Colonic mucosa (tissue), 4 donors: ENCODE measurements at regions not wholly inside any gene's neighbourhood (a gene's known extent, or its start where the extent isn't known, plus 50 kb on each side); places are given as distances from the start of the nearest gene placed in this dataset.

Experiments used
- DNase-seq: peaks from one replicate; pipeline ENCODE4 v3.0.0-alpha.2; 2020
- H3K27ac ChIP-seq: fragments of 200-600 bp; one replicate; pipeline ENCODE4 v1.8.0; 2021
- H3K27me3 ChIP-seq: fragments of 200-600 bp; one replicate; pipeline ENCODE4 v1.8.0; 2021
- H3K36me3 ChIP-seq: fragments of 200-600 bp; one replicate; pipeline ENCODE4 v1.8.0; 2021
- H3K4me1 ChIP-seq: fragments of 200-600 bp; one replicate; pipeline ENCODE4 v1.8.0; 2021; ENCODE audit warnings: mild to moderate bottlenecking
- H3K4me3 ChIP-seq: fragments of 200-600 bp; one replicate; pipeline ENCODE4 v1.8.0; 2021
- H3K9ac ChIP-seq, 2 donors: one replicate each; pipeline ENCODE4 v1.7.0; 2013; ENCODE audit warnings: control low read depth in 2 of 2, low read depth in 2 of 2, low read length in 2 of 2
- H3K9me3 ChIP-seq: fragments of 200-600 bp; one replicate; pipeline ENCODE4 v1.8.0; 2021
- intact Hi-C: fragments of 100-400 bp; cut with DNase I; formaldehyde crosslinking; loops from one replicate; pipeline ENCODE4 v1.14.1; 2022
- TF ChIP-seq, protein P1 (sequence below): fragments of 200-600 bp; IDR thresholded peaks from one replicate; pipeline ENCODE4 v1.8.0; 2022; ENCODE audit warnings: antibody characterized with exemption, mild to moderate bottlenecking
- donor health status: healthy.
- donor health status: DM: no; HTN: no; CAD: no.
- donor health status: DM: no; HTN: no; CAD: no.

DNA sequence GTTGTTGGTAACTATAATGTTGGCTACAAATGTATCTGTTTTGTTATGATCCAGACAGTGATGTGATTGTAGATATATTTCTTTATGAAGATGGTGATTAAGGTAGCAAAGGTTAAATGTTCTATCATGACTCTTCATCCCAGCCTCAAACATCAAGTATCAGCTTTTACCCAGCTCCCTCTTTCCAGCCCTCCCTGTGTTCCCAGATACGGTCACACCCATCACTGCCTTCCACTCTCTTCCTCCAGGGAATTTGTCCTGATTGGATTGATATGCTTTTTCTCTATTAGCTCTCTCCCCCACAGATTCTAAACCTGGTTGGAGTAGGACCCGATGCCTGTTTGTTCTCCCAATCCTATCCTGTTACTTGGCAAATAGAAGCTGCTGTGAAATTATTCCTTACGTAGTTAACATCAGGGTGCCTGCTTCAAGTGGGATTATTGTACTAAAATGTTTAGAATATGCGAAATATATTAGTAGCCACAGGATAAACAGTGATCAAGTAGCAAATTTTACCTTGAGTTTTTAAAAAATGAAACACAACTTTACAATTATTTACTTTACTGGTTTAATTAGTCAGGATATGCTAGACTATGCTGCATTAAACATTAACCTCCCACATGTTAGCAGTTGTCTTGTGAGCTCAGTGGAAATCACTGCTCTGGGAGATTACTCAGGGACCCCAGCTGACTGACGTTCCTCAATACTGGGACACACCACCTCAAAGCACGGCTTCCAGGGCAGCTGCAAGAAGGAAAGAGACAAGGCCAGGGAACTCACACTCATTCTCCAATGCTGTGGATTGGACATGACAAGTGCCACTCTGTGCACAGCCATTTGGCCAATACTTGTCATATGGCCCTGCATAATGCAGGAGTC lies 165.3 kb downstream of the ALX1 start:
- Histone ChIP-seq H3K9me3 (no peaks in the 10 kb centered on the region), H3K9ac (no peak overlapping the region), H3K4me1 (no peaks in the 10 kb centered on the region), H3K4me3 (no peak overlapping the region), H3K27me3 (no peaks in the 10 kb centered on the region), H3K36me3 (no peaks in the 10 kb centered on the region), H3K27ac (peak overlapping the region; percentile 30)
- peak; percentile 51 for DNase-seq
- TF ChIP-seq, protein P1, sequence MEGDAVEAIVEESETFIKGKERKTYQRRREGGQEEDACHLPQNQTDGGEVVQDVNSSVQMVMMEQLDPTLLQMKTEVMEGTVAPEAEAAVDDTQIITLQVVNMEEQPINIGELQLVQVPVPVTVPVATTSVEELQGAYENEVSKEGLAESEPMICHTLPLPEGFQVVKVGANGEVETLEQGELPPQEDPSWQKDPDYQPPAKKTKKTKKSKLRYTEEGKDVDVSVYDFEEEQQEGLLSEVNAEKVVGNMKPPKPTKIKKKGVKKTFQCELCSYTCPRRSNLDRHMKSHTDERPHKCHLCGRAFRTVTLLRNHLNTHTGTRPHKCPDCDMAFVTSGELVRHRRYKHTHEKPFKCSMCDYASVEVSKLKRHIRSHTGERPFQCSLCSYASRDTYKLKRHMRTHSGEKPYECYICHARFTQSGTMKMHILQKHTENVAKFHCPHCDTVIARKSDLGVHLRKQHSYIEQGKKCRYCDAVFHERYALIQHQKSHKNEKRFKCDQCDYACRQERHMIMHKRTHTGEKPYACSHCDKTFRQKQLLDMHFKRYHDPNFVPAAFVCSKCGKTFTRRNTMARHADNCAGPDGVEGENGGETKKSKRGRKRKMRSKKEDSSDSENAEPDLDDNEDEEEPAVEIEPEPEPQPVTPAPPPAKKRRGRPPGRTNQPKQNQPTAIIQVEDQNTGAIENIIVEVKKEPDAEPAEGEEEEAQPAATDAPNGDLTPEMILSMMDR, result no peak
- intact Hi-C loops, result loop anchor here (10.0 kb wide), 1 partner anchor 370 kb away; no protein-coding TSS in a partner anchor

DNA sequence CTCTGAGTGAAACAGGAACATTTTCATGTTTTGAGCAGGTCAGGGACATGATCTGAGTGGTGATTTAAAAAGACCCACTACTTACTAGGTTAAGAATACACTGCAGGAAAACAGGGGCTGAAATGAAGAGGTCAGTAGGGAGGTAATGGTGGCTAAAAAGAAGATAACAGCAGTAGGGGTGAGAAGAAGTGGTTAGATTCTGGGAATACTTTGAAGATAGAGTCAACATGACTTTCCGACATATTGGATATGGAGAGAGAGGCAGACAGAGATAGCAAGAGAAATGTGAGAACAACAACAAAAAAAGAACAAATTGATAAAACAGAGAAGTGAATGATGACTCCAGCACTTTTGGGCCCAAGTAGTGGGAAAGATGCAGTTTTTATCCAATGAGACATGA lies 168.0 kb downstream of the ALX1 start:
- Histone ChIP-seq H3K4me3 (no peak overlapping the region), H3K27me3 (no peaks in the 10 kb centered on the region), H3K4me1 (no peaks in the 10 kb centered on the region), H3K9me3 (no peaks in the 10 kb centered on the region), H3K27ac (no peak overlapping the region), H3K36me3 (no peaks in the 10 kb centered on the region), H3K9ac (no peak overlapping the region)
- TF ChIP-seq, protein P1, result no peak
- intact Hi-C loops, result loop anchor here (10.0 kb wide), 1 partner anchor 373 kb away; no protein-coding TSS in a partner anchor
- no peak for DNase-seq

DNA sequence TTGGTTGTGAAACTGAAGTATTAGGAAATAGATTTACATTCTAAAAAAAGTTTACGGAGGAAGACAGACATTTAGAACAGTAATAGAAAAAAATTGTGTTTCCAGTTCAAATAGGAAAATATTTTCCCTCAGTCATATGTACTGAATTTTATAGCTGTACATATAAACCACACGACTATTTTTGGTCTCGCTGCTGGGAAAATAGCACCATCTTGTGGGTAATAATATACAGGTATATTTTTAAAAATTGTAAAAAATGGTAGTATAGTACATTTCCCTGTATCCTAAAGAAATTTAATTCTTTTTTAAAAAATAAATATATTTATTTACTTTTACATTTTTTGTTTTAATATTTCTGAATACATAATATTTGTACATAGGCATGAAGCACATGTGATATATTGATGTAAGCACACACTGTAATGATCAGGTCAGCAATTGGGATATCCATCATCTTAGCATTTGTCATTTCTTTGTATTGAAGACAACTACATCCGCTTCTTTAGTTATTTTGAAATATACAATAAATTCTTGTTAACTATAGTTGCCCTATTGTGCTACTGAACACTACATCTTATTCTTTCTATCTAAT lies 168.6 kb downstream of the ALX1 start:
- Histone ChIP-seq H3K9ac (no peak overlapping the region), H3K36me3 (no peaks in the 10 kb centered on the region), H3K27ac (no peak overlapping the region), H3K4me1 (no peaks in the 10 kb centered on the region), H3K4me3 (no peak overlapping the region), H3K9me3 (no peaks in the 10 kb centered on the region), H3K27me3 (no peaks in the 10 kb centered on the region)
- intact Hi-C loops, result loop anchor here (10.0 kb wide), 1 partner anchor 374 kb away; no protein-coding TSS in a partner anchor
- DNase-seq, result no peak
- TF ChIP-seq, protein P1, result peak; percentile 45

GRCh38 chr12:85457016-85457415 lies 177.0 kb downstream of the ALX1 start:
- intact Hi-C loops, result no loop called here
- no peak for DNase-seq

DNA sequence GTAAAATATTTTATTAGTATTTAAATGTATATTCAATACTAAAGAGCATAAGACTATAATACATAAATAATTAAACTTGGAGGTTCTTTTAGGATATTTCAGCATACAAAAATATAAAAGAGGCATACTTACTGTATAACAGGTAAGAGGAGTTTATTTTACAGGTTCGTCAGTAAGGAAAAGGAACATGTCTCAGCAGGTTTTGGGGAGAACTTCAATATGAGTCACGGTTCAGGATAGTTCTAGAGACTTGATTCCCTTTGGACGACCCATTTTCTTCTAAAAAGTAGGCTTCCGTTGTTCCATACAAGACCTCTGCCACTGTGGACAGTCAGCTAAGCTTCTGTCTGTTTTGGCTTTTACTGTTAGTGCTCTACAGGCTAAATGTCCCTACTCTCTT lies 181.1 kb downstream of the ALX1 start:
- Histone ChIP-seq H3K9me3 (no peaks in the 10 kb centered on the region), H3K4me1 (no peaks in the 10 kb centered on the region), H3K27ac (no peak overlapping the region), H3K9ac (no peak overlapping the region), H3K4me3 (no peak overlapping the region), H3K36me3 (no peaks in the 10 kb centered on the region), H3K27me3 (no peaks in the 10 kb centered on the region)
- intact Hi-C loops, result no loop called here
- TF ChIP-seq, protein P1, result no peak
- no peak for DNase-seq

More at GRCh38 chr12:85457016-85457415, 177.0 kb downstream of the ALX1 start:
- Histone ChIP-seq H3K4me3 (no peak overlapping the region), H3K36me3 (no peaks in the 10 kb centered on the region), H3K9ac (no peak overlapping the region), H3K4me1 (no peaks in the 10 kb centered on the region), H3K27ac (no peak overlapping the region), H3K9me3 (no peaks in the 10 kb centered on the region), H3K27me3 (no peaks in the 10 kb centered on the region)
- TF ChIP-seq, protein P1, result no peak
